Left kidney (tissue), 1 donor: ENCODE measurements at regions not wholly inside any gene's neighbourhood (a gene's known extent, or its start where the extent isn't known, plus 50 kb on each side); places are given as distances from the start of the nearest gene placed in this dataset.
"Not testable (repeated sequence)": the region's sequence is repeated elsewhere in the genome, so short reads cannot be mapped to it uniquely, and the experiment has no call there.

ENCODE experiments used
- DNase-seq: peaks from one replicate; pipeline ENCODE4 v3.0.0-alpha.2; 2013

DNA sequence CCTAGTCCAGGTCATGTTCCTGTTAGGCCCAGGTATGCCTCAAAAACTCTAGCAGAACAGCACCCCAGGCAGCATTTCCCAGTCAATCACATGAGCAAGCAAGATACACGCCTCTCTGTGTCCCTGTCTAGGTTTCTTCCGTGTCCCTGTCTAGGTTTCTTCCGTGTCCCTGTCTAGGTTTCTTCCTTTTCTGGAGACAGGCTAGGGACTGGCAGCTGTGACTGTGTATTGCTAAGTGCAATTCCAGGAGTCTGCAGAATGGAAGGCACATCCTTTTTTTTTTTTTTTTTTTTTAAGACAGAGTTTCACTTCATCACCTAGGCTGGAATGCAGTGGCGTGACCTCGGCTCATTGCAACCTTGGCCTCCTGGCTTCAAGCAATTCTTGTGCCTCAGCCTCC, 77.6 kb downstream of the SETD4 start:
- DNase-seq, result no peak

DNA sequence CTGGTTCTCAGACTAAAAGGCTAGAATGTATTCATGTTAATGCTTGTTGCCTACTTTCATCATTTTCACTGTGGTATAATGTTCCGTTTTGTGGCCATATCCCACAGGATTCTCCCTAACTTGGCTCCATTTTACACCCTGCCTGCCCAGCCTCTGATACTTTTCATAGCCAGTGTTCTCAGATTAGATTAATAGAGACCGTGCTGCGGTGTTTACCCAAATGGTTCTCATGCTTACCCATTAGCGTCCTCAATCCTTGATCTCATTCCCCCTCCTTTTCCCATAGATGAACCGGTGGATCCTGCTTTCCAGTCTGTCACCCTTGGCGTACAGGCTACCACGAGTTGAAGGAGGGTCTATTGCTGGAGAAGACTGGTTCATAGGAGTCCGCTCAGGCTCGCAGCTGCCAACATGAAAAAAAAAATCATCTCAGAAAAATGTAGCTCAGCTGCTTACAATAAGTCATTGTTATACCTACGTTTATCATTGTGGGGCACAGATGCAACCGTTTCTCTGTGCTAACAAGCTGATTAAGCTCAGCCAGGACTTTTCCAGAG, 78.7 kb downstream of the SETD4 start:
- DNase-seq, result no peak

DNA sequence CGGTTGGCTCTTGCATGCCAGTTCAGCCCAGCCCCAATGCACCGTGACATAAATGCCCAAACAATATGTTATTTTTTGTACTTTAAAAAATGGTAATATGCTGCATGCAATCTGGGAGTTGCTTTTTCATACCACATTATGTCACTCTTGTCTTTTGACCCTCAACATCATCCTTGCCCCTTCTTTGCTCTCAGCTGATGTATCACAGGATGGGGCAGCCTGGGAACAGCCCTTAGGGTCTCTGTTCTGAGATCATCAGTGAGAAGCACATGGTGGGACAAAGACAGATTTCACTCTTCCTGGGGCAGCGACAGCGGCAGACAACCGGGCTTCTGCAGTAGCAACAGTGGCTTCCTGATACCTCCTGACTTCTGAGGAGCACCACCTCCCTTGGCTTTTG, 79.5 kb downstream of the SETD4 start:
- no peak for DNase-seq

DNA sequence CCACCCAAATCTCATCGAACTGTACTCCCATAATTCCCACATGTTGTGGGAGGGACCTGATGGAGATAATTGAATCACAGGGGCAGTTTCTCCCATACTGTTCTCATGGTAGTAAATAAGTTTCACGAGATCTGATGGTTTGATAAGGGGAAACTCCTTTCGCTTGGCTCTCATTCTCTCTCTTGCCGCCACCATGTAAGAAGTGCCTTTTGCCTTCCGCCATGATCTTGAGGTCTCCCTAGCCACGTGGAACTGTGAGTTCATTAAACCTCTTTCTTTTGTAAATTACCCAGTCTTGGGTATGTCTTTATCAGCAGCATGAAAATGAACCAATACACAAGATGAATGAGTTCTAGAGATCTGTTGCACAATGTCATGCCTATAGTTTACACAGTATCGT, 82.5 kb downstream of the SETD4 start:
- not testable (repeated sequence) for DNase-seq

DNA sequence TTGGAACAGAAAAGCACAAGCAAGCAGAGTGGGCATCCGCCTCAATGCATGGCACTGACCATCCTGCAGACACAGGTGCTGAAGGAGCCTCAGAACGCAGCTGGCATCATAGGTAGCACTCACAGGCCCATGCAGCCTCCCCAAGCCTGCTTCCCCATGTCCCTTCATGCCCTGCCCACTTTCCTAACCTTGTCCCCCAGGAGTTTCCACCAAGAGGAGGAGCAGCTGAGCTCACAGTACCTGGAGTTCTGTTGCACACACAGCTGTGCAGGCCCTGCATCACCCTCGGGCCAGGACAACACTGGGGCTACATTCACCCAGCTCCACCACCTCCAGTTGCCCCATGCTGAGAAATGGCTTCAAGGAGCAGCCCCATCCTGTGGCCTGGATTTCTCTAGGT, 83.4 kb downstream of the SETD4 start:
- DNase-seq, result no peak

DNA sequence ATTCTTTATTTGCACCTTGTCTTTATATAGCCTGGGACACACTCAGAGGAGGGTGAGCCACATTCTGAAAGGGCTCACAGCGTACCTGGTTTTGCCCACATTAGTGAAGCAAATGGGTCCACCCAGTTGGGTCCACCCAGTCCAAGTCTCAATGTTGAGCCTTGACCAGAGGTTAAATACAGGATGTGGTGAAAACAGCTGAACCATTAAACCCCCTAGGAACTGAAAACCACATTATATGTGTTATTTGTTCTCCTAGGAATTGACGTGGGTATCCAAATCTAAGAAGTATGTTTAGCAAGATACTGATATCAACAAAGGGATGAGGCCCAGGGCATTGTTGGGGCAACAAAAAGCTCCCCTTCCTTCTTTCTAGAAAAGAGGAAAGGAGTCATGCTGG, 83.8 kb downstream of the SETD4 start:
- no peak for DNase-seq

DNA sequence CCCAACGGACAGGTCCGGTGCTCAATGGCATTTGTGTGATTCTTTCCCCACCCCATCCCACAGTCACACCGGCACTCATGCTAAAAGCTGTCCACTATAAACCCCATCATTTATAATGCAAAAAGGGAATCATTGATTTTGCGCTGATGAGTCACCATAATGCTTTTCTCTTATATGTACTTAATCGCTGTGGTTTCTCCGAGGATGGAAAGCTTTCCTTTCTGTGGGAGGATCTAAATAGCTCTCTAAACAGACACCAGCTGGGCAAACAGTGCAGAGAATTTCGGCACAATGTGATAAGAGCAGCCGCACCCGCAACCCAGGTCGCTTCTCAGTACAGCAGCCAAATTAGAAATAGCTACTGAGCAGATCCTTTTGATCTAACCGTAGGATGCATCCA, 85.6 kb downstream of the SETD4 start:
- DNase-seq, result no peak

DNA sequence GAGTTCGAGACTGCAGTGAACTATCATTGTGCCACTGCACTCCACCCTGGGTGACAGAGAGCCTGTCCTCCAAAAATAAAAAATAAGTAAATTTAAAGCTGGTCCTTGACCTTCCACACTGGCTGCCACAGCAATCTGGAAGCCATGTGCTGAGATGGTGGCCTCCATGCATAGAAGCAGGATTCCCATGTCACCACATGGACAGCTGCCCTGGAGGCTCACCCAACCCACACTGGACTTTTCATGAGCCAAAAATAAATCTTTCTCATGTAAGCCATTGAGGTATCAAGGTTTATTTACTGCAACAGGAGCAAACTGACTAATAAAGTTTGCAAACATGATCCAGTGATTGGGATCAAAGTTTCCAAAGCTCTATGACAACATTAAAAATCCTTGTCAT, 88.5 kb downstream of the SETD4 start:
- DNase-seq, result no peak

DNA sequence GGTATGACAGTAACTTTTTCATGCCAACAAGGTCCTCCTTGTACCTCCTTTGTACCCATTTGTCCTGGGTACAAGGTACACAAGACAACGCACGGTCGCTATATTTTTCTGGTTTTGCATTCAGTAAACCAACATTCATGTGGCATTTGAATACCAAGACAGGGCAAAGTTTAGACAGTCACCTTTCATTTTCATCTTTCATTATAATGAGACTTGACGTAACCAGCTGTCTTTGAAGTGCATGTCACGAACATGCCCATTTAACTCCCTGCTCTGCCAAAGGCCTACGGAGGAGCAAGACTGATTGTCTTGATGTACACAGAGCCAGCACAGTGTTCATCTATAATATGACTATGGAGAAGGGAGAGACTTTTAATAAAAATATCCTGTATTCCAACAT, 91.0 kb downstream of the SETD4 start:
- DNase-seq, result no peak

DNA sequence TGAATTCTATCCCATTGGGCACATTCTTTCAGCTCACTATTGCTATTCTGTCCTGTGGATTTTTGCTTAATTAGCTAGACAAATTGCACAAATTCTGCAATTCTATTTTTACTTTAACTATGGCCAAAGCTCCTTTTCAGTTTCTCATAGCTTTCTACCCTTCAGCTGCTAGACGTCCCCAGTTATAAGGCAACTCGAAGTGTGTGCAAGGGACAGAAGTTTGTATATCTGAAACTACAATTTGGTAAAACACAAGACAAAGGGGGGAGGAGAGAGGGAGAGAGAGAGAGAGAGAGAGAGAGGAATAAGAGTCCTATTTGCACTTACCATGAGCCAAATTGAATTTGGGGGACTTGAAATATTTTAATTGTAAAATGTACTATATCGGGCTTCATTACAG, 91.8 kb downstream of the SETD4 start:
- no peak for DNase-seq

DNA sequence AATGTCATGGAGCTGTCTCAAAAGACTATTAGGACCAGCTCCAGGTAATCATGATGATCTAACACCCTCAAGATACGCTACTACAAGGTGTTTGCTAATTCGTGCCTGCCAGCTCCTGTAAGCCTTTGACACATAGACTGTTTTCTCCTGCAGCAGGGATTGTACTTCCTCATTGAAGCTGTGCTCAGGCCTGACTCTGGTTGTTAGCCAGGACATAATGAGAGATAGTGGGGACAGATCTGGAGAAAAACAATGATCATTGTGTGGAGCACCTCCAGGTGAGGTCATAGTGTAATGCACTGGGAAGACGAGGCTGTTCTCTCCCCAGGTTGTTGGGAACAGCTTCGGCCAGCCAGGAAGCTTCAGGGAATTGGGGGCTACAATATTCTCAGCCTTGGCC, 94.6 kb downstream of the SETD4 start:
- no peak for DNase-seq

DNA sequence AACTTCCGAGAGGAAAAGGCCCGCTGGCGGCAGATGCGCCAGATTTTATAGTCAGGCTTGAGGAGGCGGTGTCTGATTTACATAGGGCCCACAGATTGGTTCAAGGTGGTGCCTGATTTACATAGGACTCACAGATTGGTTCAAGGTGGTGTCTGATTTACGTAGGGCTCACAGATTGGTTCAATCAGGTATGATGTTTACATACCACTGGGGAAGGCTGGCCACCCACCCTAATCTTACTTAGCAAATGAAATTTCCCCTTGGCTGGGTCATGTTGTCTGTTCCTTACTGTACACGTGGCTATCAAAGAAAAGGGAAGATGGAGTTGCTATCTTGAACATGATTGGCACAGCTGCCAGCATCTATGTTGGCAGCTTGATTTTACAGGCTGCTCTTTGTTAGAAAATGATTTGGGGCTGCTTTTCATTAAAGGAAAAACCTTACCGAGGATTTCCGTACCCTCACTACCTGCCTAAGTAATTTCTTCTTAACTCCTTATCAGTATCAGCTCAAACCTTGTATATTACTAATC, 96.3 kb downstream of the SETD4 start:
- no peak for DNase-seq

DNA sequence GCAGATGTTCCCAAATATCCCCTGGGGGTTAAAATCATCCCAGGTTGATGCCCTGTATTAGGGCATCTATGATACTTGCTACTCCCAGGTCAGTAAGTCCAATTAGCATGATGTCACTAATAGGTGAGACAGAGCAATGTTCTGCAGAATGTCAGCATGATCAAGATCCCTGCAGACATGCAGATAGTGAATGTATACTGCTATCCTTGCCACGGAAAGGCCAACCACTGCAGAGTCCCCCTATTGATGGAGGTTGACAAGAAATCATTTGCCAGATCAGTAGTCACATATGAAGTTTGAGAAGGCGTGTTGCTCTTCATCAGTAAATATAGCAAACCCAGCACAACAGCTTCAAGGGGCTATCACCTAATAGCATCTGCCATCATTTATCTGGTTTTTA, 97.4 kb downstream of the SETD4 start:
- no peak for DNase-seq

DNA sequence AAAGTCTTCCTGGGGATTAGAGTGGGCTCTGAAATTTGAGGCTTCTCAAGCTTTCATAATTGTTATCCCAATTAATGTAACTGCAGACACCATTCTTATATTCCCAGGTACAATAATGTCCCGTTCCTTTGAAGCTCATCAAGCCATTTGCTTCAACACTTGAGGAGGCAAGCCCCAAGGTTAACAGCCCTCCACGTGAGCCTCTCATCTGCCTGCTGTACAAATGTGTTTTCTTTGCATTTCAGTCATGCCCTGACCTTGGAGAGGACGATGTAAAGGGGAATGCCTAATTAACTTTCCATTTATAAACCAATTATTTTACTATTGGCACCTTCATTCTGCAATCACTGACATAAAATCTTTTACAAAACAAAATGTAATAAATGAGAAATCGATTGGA, 106.3 kb downstream of the SETD4 start:
- DNase-seq, result no peak

DNA sequence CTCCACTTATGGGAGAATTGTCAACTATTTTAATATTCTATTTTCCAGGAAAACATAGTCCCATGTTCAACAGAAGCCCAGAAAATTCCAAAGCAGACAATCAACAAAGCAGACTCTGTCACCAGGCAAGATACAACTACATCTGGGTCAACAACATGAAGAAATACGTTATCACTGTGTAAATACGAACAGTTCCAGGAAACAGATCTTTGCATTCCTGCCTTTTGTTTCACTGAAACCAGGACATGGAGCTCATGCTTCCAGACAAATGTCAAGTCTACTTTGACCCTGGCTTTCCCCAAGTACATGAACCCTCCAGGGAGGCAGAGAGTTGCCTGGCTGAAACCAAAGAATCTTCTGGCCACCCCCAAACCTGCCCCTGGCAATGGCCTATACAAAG, 106.7 kb downstream of the SETD4 start:
- DNase-seq, result no peak

DNA sequence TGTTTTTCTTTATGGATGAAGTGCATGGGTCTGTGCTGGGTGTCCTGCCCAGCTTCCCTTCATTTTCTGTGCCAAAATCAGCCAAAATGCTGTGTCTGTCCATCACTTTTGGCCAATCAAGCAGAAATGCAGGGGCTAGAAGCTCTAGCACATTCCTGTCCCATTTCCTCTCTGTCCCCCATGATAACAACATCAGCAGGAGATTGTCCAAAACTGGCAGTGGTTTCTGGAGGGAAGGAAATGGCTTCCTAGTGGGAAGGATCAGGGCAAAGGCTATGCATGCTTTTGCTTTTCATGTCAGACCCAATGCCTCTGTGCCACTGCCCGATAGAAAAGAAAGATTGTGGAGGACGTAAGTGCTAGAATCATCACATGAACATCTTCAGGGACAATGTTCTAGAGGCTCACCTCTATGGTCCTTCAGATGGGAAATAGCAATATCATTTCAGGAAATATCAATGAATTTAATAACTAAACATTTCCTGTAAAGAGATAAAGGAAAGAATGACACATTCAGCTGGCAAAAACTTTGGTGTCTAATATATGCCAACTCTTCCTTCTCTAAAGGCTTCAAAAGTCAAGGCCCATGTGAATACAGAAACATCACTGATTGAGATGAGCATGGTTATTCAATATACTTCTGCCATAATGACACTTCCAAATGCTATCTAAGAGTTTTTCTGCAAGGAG, 107.5 kb downstream of the SETD4 start:
- no peak for DNase-seq

DNA sequence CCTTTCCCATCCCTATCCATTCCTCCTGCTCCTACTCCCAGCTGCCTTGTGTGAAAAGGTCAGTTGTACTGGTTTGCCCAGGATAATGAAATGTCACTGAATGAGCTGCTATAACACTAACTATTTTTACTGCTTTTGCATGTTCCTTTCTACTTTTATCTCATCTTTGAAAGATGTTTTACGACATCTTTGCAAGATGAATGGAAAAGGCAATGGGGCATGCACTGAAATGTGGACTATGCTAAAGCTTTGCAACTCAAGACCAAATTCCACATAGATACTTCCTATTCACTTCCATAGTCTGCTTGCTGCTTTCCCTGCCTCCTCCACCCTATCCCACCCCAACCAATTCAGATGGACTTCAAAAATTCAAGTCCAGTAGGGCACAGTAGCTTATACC, 111.3 kb downstream of the SETD4 start:
- no peak for DNase-seq

DNA sequence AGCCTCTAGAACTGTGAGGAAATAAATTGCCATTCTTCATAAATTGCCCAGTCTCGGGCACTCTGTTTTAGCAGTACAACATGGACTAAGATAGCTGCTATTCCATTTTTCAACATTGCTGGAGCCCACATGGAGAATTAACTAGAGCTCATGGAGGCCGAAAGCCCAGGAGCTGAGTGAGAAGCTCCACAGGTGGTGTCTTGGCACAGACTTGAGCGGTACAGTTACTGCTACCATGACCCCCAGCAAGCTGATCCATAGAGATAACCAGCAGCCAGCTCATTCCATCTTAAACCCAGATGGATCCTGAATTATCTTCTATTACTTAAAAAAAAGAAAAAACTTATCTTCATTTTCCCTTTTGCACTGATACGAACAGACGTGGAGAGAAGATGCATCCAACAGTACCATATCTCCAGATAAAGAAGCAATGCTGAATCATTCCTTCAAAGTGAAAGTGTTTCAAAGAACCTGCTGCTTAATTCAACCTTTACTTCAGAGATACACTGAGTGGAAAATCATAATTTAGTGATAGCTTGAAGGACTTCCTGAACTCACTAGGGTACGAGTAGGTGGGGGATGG, 115.1 kb downstream of the SETD4 start:
- DNase-seq, result no peak

DNA sequence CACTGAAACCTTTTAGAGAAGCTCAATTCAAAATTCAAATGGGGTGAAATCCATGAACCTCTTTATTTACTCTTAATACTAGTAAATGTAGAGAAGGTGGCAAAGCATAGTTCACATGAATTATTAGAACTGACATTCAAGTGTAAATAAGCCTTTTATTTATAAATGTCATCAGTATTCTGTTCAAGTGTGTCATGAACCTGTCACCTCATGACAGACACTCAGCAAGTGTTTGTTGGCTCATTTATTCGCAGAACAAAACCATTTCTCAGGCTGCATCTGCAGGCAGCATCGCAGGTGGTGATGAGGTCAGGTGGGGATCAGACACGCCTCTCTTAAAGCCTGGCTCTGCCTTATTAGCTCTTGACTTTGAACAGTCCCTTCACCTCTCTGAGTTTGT, 116.6 kb downstream of the SETD4 start:
- no peak for DNase-seq

DNA sequence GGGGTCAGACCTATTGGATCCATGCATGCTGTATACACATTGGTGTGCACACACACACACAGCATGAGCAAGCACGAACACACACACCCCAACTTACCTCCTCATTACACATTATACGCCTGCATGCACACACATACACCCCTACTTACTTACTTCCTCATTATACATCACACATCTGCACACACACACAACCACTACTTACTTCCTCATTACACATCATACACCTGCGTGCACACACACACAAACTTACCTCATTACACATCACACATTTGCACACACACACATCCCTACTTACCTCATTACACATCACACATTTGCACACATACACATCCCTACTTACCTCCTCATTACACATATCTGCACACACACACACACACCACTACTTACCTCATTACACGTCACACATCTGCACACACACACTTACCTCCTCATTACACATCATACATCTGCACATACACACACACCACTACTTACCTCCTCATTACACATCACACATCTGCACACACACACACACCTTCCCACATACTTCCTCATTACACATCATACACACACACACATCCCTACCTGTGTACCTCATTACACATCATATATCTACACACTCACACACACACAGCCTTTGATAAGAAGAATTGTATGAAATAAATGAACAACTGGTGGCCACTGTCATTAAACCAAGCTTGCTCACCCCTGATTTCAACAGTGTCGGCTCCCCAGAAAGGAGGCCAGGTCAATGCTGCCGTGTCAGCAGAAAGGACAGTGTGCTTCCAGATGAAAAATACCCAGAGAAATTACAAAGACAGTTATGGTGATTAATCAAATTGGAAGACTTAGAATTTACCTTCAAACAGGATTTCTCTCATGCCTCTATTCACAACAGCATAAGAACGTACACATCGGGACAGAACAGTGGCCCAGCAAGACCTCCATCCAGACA, 117.8 kb downstream of the SETD4 start:
- no peak for DNase-seq

DNA sequence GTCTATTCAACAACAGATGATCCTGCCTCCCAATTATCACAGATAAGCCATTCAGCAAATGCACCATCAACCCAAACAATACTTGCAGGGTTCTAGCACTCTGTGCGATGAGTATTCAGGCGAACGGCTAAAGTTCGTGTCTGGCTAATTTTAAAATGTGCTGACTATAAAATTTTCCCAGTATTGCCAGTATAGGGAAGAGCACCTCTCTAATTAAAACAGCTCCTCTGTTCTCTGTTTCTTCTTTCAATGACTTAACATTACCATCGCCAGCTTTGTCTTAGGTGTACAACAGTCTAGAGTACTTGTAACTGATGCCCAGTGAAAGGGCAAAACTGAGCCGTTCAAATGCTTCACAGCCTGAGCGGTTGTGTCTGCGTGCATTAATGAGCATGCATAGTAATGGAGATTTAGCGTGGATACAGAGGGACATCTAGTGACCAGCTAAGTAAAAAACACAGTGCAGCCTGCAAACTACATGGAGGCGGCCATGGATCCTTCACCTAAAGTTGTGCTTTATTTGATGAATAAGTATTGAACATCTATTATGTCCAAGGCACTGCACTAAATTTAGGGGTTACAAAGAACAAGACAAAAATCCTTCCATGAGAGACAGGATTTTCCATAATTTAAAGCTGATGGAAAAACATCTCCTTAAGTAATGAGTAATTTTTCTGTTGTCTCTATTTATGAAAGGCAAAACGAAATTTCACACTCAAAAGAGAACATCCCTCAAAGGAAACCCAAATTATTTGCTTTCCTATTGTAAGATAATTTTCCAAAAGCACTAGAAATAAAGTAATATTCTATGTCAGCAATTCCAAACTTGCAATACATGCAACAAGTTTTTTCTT, 120.0 kb downstream of the SETD4 start:
- peak; percentile 64 for DNase-seq

DNA sequence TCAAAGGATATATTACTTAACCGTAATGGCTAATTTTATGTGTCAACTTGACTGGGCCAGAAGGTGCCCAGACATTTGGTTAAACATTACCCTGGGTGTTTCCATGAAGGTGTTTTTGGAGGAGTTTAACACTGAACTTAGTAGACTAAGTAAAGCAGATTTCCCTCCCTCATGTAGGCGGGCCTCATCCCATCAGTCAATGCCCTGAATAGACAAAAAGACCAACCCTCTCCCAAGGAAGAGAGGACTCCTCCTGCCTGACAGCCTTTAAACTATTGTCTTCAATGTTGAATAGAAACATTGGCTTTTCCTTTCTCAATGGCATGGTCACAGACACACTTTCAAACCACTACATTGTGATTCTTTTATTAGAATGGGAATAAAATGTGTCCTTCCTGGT, 121.9 kb downstream of the SETD4 start:
- DNase-seq, result no peak
